NB4 (cell line): ENCODE measurements at regions not wholly inside any gene's neighbourhood (a gene's known extent, or its start where the extent isn't known, plus 50 kb on each side); places are given as distances from the start of the nearest gene placed in this dataset.
"Not testable (repeated sequence)": the region's sequence is repeated elsewhere in the genome, so short reads cannot be mapped to it uniquely, and the experiment has no call there.

ENCODE experiments used
- TF ChIP-seq, protein P1 (sequence below): IDR thresholded peaks from one replicate; pipeline ENCODE4 v1.5.1; 2012; ENCODE audit warnings: low read depth, low read length
- TF ChIP-seq, protein P2 (sequence below): IDR thresholded peaks from 2 replicates; pipeline ENCODE4 v1.6.1; 2011; ENCODE audit warnings: low read depth, low read length

DNA sequence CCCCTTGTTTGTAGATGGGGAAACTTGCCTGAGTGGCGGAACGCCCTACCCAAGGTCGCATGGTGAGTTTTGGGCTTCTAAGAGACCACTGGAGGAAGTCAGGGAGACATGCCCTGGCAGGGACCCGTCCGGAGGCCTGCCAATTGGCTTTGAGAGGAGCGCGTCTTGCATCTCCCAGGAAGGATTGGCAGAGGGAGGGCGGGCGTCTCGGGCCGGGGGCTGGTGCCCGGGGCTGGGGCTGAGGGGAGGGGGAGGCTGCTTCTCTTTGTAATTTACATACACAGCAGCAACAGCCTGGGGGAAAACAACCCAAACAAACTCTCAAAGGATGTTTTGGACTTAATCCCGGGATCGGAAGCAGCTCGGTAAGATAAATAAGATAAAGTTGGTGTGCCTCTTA, 110.5 kb downstream of the NPIPA7 start:
- TF ChIP-seq, protein P1, sequence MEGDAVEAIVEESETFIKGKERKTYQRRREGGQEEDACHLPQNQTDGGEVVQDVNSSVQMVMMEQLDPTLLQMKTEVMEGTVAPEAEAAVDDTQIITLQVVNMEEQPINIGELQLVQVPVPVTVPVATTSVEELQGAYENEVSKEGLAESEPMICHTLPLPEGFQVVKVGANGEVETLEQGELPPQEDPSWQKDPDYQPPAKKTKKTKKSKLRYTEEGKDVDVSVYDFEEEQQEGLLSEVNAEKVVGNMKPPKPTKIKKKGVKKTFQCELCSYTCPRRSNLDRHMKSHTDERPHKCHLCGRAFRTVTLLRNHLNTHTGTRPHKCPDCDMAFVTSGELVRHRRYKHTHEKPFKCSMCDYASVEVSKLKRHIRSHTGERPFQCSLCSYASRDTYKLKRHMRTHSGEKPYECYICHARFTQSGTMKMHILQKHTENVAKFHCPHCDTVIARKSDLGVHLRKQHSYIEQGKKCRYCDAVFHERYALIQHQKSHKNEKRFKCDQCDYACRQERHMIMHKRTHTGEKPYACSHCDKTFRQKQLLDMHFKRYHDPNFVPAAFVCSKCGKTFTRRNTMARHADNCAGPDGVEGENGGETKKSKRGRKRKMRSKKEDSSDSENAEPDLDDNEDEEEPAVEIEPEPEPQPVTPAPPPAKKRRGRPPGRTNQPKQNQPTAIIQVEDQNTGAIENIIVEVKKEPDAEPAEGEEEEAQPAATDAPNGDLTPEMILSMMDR, result not testable (repeated sequence)
- TF ChIP-seq, protein P2, sequence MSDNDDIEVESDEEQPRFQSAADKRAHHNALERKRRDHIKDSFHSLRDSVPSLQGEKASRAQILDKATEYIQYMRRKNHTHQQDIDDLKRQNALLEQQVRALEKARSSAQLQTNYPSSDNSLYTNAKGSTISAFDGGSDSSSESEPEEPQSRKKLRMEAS, result not testable (repeated sequence)
